Stomach (tissue), 4 donors: ENCODE measurements at regions not wholly inside any gene's neighbourhood (a gene's known extent, or its start where the extent isn't known, plus 50 kb on each side); places are given as distances from the start of the nearest gene placed in this dataset.

ENCODE experiments used
- POLR2A ChIP-seq, 4 donors: fragments of 450-650 bp; IDR thresholded peaks; one replicate each; pipeline ENCODE4 v1.6.1; 2016; ENCODE audit warnings: antibody characterized with exemption in 4 of 4, control low read depth in 2 of 4, mild to moderate bottlenecking in 1 of 4, moderate library complexity in 1 of 4
- TF ChIP-seq, protein P1 (sequence below), 7 experiments: fragments of 450-650 bp in 4 of 7; fragments of 200-600 bp in 3 of 7; sonication (generic) in 3 of 7; IDR thresholded peaks; one replicate each; pipeline ENCODE4 v1.5.1; 2016 to 2019; ENCODE audit warnings: antibody characterized with exemption in 7 of 7, control low read depth in 2 of 7, mild to moderate bottlenecking in 1 of 7

DNA sequence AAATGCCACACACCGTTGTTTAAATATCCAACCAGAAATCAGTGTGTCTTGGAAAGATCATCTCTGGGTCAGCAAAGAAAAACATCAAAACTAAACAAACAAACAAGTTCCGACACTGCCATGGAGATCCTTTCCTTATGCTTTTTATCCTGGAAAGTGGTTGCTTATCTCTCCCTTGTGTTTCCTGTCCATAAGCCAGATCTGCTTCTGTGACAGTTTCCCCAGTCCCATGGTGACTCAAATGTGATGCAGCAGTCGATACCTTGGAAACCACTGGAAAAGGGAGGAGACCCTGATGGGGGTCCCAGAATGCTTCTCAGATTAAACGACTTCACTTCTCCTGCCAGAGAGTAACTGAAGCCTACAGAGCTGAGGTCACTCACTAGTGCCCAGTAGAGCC, 94.7 kb downstream of the DMRTA2 start:
- TF ChIP-seq POLR2A (IDR thresholded peaks at IDR 0.05): no peak
- TF ChIP-seq, protein P1, sequence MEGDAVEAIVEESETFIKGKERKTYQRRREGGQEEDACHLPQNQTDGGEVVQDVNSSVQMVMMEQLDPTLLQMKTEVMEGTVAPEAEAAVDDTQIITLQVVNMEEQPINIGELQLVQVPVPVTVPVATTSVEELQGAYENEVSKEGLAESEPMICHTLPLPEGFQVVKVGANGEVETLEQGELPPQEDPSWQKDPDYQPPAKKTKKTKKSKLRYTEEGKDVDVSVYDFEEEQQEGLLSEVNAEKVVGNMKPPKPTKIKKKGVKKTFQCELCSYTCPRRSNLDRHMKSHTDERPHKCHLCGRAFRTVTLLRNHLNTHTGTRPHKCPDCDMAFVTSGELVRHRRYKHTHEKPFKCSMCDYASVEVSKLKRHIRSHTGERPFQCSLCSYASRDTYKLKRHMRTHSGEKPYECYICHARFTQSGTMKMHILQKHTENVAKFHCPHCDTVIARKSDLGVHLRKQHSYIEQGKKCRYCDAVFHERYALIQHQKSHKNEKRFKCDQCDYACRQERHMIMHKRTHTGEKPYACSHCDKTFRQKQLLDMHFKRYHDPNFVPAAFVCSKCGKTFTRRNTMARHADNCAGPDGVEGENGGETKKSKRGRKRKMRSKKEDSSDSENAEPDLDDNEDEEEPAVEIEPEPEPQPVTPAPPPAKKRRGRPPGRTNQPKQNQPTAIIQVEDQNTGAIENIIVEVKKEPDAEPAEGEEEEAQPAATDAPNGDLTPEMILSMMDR (IDR thresholded peaks at IDR 0.05): no peak
